HEK293T (cell line): ENCODE measurements at regions not wholly inside any gene's neighbourhood (a gene's known extent, or its start where the extent isn't known, plus 50 kb on each side); places are given as distances from the start of the nearest gene placed in this dataset.

Source experiments
- ARNT ChIP-seq: fragments of 450-650 bp; IDR thresholded peaks from 2 replicates; pipeline ENCODE4 v1.6.1; 2017; ENCODE audit warnings: mild to moderate bottlenecking
- BHLHE40 ChIP-seq: fragments of 450-650 bp; IDR thresholded peaks from 2 replicates; pipeline ENCODE4 v1.6.1; 2016; ENCODE audit warnings: mild to moderate bottlenecking, moderate library complexity, borderline replicate concordance
- CTBP1 ChIP-seq: fragments of 450-650 bp; IDR thresholded peaks from 2 replicates; pipeline ENCODE4 v1.6.1; 2016; ENCODE audit warnings: borderline replicate concordance
- ELF4 ChIP-seq: fragments of 450-650 bp; IDR thresholded peaks from 2 replicates; pipeline ENCODE4 v1.6.1; 2017; ENCODE audit warnings: antibody characterized with exemption
- FOXK2 ChIP-seq: fragments of 450-650 bp; IDR thresholded peaks from 2 replicates; pipeline ENCODE4 v1.6.1; 2016; ENCODE audit warnings: mild to moderate bottlenecking
- FOXM1 ChIP-seq: fragments of 450-650 bp; IDR thresholded peaks from 2 replicates; pipeline ENCODE4 v1.6.1; 2017; ENCODE audit warnings: mild to moderate bottlenecking, borderline replicate concordance
- HDGF ChIP-seq: fragments of 450-650 bp; IDR thresholded peaks from 2 replicates; pipeline ENCODE4 v1.6.1; 2017; ENCODE audit warnings: antibody characterized with exemption, borderline replicate concordance
- LEF1 ChIP-seq: fragments of 450-650 bp; IDR thresholded peaks from 2 replicates; pipeline ENCODE4 v1.6.1; 2017; ENCODE audit warnings: mild to moderate bottlenecking, borderline replicate concordance
- NFRKB ChIP-seq: fragments of 450-650 bp; IDR thresholded peaks from 2 replicates; pipeline ENCODE4 v1.6.1; 2016; ENCODE audit warnings: mild to moderate bottlenecking, moderate library complexity
- PKNOX1 ChIP-seq: fragments of 450-650 bp; IDR thresholded peaks from 2 replicates; pipeline ENCODE4 v1.6.1; 2016
- SP1 ChIP-seq: fragments of 450-650 bp; IDR thresholded peaks from 2 replicates; pipeline ENCODE4 v1.6.1; 2017
- SUZ12 ChIP-seq: fragments of 450-650 bp; IDR thresholded peaks from 2 replicates; pipeline ENCODE4 v1.6.1; 2016; ENCODE audit warnings: mild to moderate bottlenecking
- TARDBP ChIP-seq: fragments of 450-650 bp; IDR thresholded peaks from 2 replicates; pipeline ENCODE4 v1.6.1; 2016
- ZNF384 ChIP-seq: fragments of 450-650 bp; IDR thresholded peaks from 2 replicates; pipeline ENCODE4 v1.6.1; 2016

GRCh38 chr18:4631239-4631638, 176.1 kb upstream of the DLGAP1 start:
- TF ChIP-seq ZNF384, result no peak
- TF ChIP-seq ELF4, result no peak
- TF ChIP-seq NFRKB, result no peak
- TF ChIP-seq SP1, result no peak
- TF ChIP-seq BHLHE40, result no peak
- TF ChIP-seq PKNOX1, result no peak
- no peak for TF ChIP-seq SUZ12
- no peak for TF ChIP-seq FOXM1
- TF ChIP-seq LEF1, result no peak
- TF ChIP-seq TARDBP, result no peak
- TF ChIP-seq ARNT, result no peak
- TF ChIP-seq CTBP1, result no peak
- TF ChIP-seq HDGF, result no peak
- no peak for TF ChIP-seq FOXK2
